CD14-positive monocyte (primary cell): ENCODE measurements at regions not wholly inside any gene's neighbourhood (a gene's known extent, or its start where the extent isn't known, plus 50 kb on each side); places are given as distances from the start of the nearest gene placed in this dataset.

Experiments used
- DNase-seq, 3 donors: peaks; one replicate each; pipeline ENCODE4 v3.0.0-alpha.2; 2011 to 2022
- H2AFZ ChIP-seq: 2 replicates; pipeline ENCODE4 v1.6.0; 2012; ENCODE audit warnings: mild to moderate bottlenecking, low read depth, low read length, inconsistent platforms; ENCODE audit not compliant: insufficient read depth, poor library complexity, severe bottlenecking
- H3K27ac ChIP-seq, 2 donors: 1 replicate in 1 of 2; 2 replicates in 1 of 2; pipeline ENCODE4 v1.5.1; 2012 to 2013; ENCODE audit warnings: low read length in 2 of 2, control low read depth in 1 of 2, inconsistent platforms in 1 of 2, low read depth in 1 of 2, mild to moderate bottlenecking in 1 of 2
- H3K27me3 ChIP-seq, 2 donors: one replicate each; pipeline versions ENCODE4 v1.6.0 to v1.6.1; 2011 to 2013; ENCODE audit warnings: low read length in 2 of 2; ENCODE audit not compliant: control insufficient read depth in 2 of 2, insufficient read depth in 2 of 2
- H3K36me3 ChIP-seq, 2 donors: replicated peaks in 1 of 2; 1 replicate in 1 of 2; 2 replicates in 1 of 2; pipeline versions ENCODE4 v1.5.1 to v1.6.1; 2012 to 2013; ENCODE audit warnings: low read length in 2 of 2, control low read depth in 1 of 2, inconsistent platforms in 1 of 2, mild to moderate bottlenecking in 1 of 2; ENCODE audit not compliant: insufficient read depth in 2 of 2, control insufficient read depth in 1 of 2
- H3K4me1 ChIP-seq, 2 donors: 1 replicate in 1 of 2; 2 replicates in 1 of 2; pipeline versions ENCODE4 v1.5.1 to v1.6.1; 2012 to 2013; ENCODE audit warnings: low read length in 2 of 2, control low read depth in 1 of 2, inconsistent platforms in 1 of 2, mild to moderate bottlenecking in 1 of 2, moderate library complexity in 1 of 2; ENCODE audit not compliant: insufficient read depth in 2 of 2, control insufficient read depth in 1 of 2
- H3K4me2 ChIP-seq: replicated peaks from 2 replicates; pipeline ENCODE3; 2012; ENCODE audit warnings: low read length, moderate library complexity, mild to moderate bottlenecking; ENCODE audit not compliant: poor library complexity, severe bottlenecking; ENCODE audit errors: extremely low read depth
- H3K4me3 ChIP-seq, 3 experiments: fragments of 200-600 bp in 1 of 3; sonication (generic) in 1 of 3; replicated peaks in 1 of 3; 1 replicate in 2 of 3; 2 replicates in 1 of 3; pipeline ENCODE4 v1.5.1; 2011 to 2013; ENCODE audit warnings: low read length in 3 of 3, mild to moderate bottlenecking in 3 of 3, control low read depth in 2 of 3, low read depth in 2 of 3, inconsistent platforms in 1 of 3, moderate library complexity in 1 of 3
- H3K79me2 ChIP-seq: 2 replicates; pipeline ENCODE4 v1.6.0; 2012; ENCODE audit warnings: mild to moderate bottlenecking, control low read depth, inconsistent platforms, low read length, moderate library complexity; ENCODE audit not compliant: insufficient read depth
- H3K9ac ChIP-seq: 2 replicates; pipeline ENCODE4 v1.6.0; 2017; ENCODE audit warnings: low read length, mild to moderate bottlenecking; ENCODE audit not compliant: insufficient read depth, poor library complexity, severe bottlenecking
- H3K9me3 ChIP-seq, 2 donors: replicated peaks in 1 of 2; 1 replicate in 1 of 2; 2 replicates in 1 of 2; pipeline versions ENCODE4 v1.5.1 to v1.6.1; 2012 to 2013; ENCODE audit warnings: low read length in 2 of 2, control low read depth in 1 of 2; ENCODE audit not compliant: control insufficient read depth in 1 of 2, insufficient read depth in 1 of 2
- H4K20me1 ChIP-seq: 2 replicates; pipeline ENCODE4 v1.6.0; 2012; ENCODE audit warnings: mild to moderate bottlenecking, low read length, control low read depth, moderate library complexity; ENCODE audit not compliant: insufficient read depth
- H3K27ac Mint-ChIP-seq, 7 donors: one replicate each; pipeline ENCODE4 v1.8.0; 2020; ENCODE audit warnings: mild to moderate bottlenecking in 7 of 7, mixed read lengths in 7 of 7, moderate library complexity in 6 of 7, inconsistent platforms in 2 of 7
- H3K27me3 Mint-ChIP-seq, 3 donors: one replicate each; pipeline ENCODE4 v1.8.0; 2021 to 2022; ENCODE audit warnings: low read depth in 3 of 3, mild to moderate bottlenecking in 3 of 3, mixed read lengths in 3 of 3, moderate library complexity in 3 of 3, inconsistent platforms in 1 of 3
- H3K36me3 Mint-ChIP-seq, 2 donors: one replicate each; pipeline ENCODE4 v1.8.0; 2020; ENCODE audit warnings: mixed read lengths in 2 of 2, inconsistent platforms in 1 of 2, mild to moderate bottlenecking in 1 of 2
- H3K4me1 Mint-ChIP-seq: one replicate; pipeline ENCODE4 v1.8.0; 2020; ENCODE audit warnings: mild to moderate bottlenecking, mixed read lengths
- H3K4me3 Mint-ChIP-seq, 2 donors: one replicate each; pipeline ENCODE4 v1.8.0; 2020; ENCODE audit warnings: mild to moderate bottlenecking in 2 of 2, mixed read lengths in 2 of 2, moderate library complexity in 1 of 2
- H3K9me3 Mint-ChIP-seq, 7 donors: one replicate each; pipeline ENCODE4 v1.8.0; 2020 to 2022; ENCODE audit warnings: mixed read lengths in 7 of 7, mild to moderate bottlenecking in 6 of 7, moderate library complexity in 6 of 7, inconsistent platforms in 2 of 7
- WGBS: methylation state at CpG from one replicate; pipeline ENCODE4 v1.1.5; 2013; ENCODE audit warnings: missing lambda C conversion rate; ENCODE audit not compliant: insufficient coverage; 5-methylcytosine and 5-hydroxymethylcytosine counted together
- intact Hi-C, 2 donors: fragments of 100-400 bp; cut with micrococcal nuclease; formaldehyde crosslinking; loops; one replicate each; pipeline versions ENCODE4 v1.15.0 to v1.15.1; 2023
- TF ChIP-seq, protein P1 (sequence below): fragments of 200-600 bp; IDR thresholded peaks from one replicate; pipeline ENCODE4 v1.8.0; 2022; ENCODE audit warnings: antibody characterized with exemption, mild to moderate bottlenecking

DNA sequence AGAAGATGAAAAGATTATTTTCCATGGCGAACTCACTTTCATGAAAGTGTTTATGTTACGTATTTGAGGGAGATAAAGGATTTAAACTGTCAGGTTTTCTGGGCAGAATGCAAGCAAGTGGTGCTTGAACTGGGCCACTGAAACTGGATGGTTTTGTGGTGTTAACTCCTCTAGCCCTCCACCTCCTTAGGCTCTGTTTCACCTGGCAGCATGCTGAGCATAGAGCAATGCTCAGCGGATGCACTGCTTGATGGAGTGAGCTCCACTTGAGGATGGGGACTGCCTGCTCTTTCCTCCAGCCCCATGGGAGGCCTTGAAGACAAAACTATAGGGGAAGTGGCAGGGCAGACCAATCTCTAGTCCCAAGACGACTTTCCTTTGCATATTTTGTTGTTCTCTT, 345.8 kb downstream of the TDRD15 start:
- H3K27ac ChIP-seq, result no peak overlapping the region
- no peak overlapping the region for H3K4me3 ChIP-seq
- intact Hi-C loops, result no loop called here
- Mint-ChIP-seq H3K4me1 (no peaks in the 10 kb centered on the region), H3K27me3 (peaks cover 0 to 2% (median 1%) of the 10 kb centered on the region in 3 donors), H3K4me3 (no peak overlapping the region), H3K27ac (no peak overlapping the region), H3K36me3 (no peaks in the 10 kb centered on the region), H3K9me3 (peaks cover 0 to 4% (median 0%) of the 10 kb centered on the region in 7 donors)
- TF ChIP-seq, protein P1, sequence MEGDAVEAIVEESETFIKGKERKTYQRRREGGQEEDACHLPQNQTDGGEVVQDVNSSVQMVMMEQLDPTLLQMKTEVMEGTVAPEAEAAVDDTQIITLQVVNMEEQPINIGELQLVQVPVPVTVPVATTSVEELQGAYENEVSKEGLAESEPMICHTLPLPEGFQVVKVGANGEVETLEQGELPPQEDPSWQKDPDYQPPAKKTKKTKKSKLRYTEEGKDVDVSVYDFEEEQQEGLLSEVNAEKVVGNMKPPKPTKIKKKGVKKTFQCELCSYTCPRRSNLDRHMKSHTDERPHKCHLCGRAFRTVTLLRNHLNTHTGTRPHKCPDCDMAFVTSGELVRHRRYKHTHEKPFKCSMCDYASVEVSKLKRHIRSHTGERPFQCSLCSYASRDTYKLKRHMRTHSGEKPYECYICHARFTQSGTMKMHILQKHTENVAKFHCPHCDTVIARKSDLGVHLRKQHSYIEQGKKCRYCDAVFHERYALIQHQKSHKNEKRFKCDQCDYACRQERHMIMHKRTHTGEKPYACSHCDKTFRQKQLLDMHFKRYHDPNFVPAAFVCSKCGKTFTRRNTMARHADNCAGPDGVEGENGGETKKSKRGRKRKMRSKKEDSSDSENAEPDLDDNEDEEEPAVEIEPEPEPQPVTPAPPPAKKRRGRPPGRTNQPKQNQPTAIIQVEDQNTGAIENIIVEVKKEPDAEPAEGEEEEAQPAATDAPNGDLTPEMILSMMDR, result no peak
- no peaks in the 10 kb centered on the region for H3K27me3 ChIP-seq
- no peaks in the 10 kb centered on the region for H3K4me1 ChIP-seq
- no peak overlapping the region for H2AFZ ChIP-seq
- no peak overlapping the region for H3K9ac ChIP-seq
- no peaks in the 10 kb centered on the region for H3K36me3 ChIP-seq
- H3K4me2 ChIP-seq, result no peak overlapping the region
- H3K9me3 ChIP-seq, result peaks cover 0 to 3% of the 10 kb centered on the region in 2 donors
- DNase-seq, result no peak
- no peaks in the 10 kb centered on the region for H3K79me2 ChIP-seq
- H4K20me1 ChIP-seq, result no peaks in the 10 kb centered on the region
- WGBS, result 91% methylated on average over 3 of the region's 4 CpGs

DNA sequence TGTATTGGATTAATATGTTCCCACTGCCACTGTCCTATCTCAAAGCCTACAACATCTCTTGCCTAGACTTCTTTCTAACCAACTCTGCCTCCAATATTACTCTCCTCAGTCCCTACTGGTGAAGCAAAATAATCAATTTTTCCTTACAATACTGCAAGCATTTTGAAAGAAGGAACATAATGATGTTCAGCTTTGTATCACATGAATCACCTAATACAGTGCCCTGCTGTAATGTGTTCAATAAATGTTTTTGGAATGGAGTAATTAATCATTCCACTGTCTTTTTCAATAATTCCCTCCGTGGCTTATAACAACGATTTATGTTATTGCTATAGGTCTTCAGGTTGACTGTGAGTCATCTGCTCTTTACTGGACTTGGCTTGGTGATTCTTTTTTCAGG, 356.4 kb downstream of the TDRD15 start:
- Mint-ChIP-seq H3K36me3 (no peaks in the 10 kb centered on the region), H3K4me1 (no peaks in the 10 kb centered on the region), H3K9me3 (peaks cover 0 to 10% (median 2%) of the 10 kb centered on the region in 7 donors), H3K27me3 (peaks cover 0 to 2% (median 0%) of the 10 kb centered on the region in 3 donors), H3K27ac (no peak overlapping the region), H3K4me3 (no peak overlapping the region)
- Histone ChIP-seq H3K4me3 (no peak overlapping the region), H4K20me1 (no peaks in the 10 kb centered on the region), H3K27ac (no peak overlapping the region), H3K36me3 (no peaks in the 10 kb centered on the region), H3K9me3 (peaks cover 4 to 8% of the 10 kb centered on the region in 2 donors), H2AFZ (no peak overlapping the region), H3K4me1 (no peaks in the 10 kb centered on the region), H3K4me2 (no peak overlapping the region), H3K79me2 (no peaks in the 10 kb centered on the region), H3K9ac (no peak overlapping the region), H3K27me3 (no peaks in the 10 kb centered on the region)
- WGBS, result no CpG with 5 or more reads among the region's 2 CpGs
- intact Hi-C loops, result no loop called here
- no peak for DNase-seq
- TF ChIP-seq, protein P1, result no peak
